ENCODE measurements at regions not wholly inside any gene's neighbourhood (a gene's known extent, or its start where the extent isn't known, plus 50 kb on each side); places are given as distances from the start of the nearest gene placed in this dataset.

- DNase-seq: no peak
These were observed 207.1 kb downstream of the NFATC2 start for GRCh38 chr20:51335329-51335841.

- DNase-seq: no peak
These were observed 207.9 kb downstream of the NFATC2 start for GRCh38 chr20:51334609-51335008.

- no peak for DNase-seq
These were observed 208.5 kb downstream of the NFATC2 start for GRCh38 chr20:51333971-51334370.

- DNase-seq: no peak
These were observed 209.1 kb downstream of the NFATC2 start for GRCh38 chr20:51333446-51333845.

DNA sequence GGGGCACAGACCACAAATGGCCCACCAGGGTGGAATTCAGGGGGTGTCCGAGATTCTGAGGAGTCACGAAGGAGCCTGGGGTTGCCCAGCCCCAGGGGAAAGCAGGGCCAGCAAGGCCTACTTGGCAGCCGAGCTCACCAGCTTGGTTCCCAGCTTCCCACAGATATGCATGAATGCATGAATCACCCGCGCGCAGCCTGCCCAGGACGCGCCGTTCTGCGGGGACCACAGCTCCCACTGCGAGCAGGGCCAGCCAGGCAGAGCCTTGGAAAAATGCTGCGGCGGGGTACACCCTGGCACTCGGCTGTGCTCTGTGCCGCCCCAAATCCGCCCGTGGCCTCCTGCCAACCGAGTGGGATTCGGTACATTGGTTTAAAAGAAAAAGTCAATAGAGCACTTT is 211.0 kb downstream of the NFATC2 start:
- no peak for DNase-seq

- DNase-seq: no peak
These were observed 212.7 kb downstream of the NFATC2 start for GRCh38 chr20:51329845-51330244.

DNA sequence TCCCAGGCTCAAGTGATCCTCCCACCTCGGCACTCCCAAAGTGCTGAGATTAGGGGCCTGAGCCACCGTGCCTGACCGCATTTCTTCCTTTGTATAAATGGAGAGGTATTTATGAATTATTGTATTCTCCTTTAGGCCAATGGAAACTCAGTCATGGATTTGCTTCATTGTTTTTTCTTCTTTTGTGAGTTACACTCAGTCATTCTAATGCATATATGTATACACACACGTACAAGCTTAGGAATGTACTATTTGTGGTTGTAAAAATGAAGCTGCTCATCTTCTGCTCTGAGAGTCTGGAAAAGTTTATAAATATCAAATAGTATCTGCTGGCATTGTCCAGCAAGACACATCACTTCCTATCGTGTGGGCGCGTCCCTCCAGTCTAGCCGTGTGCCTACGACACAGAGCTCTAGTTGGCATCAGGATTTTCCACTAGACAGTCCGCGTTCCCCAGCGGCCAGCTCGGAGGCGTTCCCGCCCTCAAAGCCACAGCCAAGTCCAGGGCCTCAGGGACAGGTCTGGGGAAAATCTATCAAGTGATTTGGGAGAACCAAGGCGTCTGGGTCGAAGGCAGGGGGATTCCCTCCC is 215.2 kb downstream of the NFATC2 start:
- no peak for DNase-seq

DNA sequence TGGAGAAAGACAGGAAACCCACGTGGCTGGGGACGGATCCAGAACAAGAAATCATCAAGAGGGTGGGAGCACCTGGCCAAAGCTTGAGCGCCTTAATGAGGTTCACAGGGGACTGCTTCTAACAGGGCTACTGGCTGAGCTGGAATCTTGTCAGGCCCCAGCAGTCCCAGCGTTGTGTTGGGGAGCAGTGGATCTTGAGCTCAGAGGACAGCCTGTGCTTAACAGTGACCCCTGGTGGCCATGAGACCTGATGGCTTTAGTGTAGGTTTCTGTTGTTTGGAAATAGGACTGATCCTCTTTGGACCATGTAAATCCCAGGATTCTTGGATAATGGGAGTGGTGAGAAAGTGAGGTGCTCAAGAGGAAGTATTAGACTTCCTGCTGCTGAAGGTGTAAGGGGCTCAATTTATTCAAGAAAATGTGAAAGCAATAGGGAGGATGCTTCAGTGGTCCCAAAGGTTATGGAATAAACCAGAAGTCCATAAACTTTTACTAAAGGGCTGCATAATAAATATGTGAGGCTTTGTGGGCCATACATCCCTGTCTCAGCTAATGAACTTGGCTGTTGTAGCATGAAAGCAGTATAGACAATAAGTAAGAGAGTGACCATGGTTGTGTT is 216.2 kb downstream of the NFATC2 start:
- no peak for DNase-seq

DNA sequence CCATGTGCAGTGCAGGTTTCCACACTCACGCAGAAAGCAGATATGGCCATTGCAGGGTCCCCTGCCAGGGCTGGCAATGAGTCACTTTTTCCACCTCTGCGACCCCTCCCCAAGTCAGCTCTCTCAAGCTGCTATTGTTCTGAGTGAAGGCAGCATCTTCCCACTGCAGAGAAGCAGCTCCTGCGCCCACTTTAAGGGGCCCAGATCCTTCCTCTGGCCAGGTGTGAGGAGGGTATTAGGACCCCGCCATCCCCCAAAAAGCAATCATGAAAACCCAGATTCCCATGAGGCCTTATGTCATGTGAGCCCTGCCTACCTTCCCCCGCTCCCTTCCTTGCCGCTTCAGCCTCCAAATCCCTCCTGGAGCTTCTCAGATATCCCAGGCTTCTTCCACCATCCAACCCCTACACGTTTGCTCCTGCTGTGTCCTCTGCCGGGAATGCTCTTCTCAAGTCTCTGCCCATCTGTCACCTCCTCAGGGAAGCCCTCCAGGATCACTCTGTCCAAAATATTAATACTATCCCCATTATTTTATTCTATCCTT is 220.3 kb downstream of the NFATC2 start:
- no peak for DNase-seq

GRCh38 chr20:51321343-51322163 is 221.0 kb downstream of the NFATC2 start:
- DNase-seq: no peak

DNA sequence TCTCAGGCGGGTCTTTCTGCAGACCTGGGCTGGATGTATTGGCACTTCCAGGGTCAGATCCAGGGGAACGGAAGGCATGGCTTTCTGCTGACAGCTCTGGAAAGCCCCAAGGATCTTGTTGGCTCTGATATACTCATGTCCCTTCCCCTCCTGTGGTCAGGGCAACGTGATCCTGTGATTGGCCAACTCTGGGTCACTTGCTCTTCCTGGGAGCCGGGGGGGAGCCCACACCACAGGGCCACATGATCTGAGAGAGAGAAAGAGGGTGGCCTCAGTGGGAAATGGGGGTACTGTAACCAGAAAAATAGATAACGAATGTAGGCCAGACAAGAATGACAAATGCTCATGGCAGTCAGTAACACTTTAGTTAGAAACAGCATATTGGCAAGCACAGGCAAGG is 223.0 kb downstream of the NFATC2 start:
- no peak for DNase-seq

- peak; percentile 22 for DNase-seq
These were observed 224.2 kb downstream of the NFATC2 start for GRCh38 chr20:51318058-51318949.

DNA sequence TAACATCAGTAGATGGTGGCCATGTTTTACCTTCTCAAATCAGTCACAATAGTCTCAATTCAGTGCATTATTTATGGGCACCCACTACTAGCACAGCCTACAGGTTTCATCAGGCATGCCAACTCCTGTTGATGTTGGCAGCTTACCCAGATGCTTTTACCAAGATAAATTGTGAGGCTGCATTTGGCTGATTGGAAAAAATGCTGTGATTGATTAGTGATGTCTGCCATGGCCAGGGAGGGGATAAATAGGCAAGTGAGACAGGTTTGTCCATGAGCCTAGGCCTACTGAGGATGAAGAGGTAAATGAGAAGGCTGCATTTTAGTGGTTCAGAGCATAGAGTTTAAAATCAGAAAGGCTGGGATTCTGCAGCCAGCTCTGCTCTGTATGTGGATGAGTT is 227.1 kb downstream of the NFATC2 start:
- DNase-seq: no peak

GRCh38 chr20:51313358-51313827 is 229.1 kb downstream of the NFATC2 start:
- DNase-seq: no peak

GRCh38 chr20:51312480-51312783 is 230.1 kb downstream of the NFATC2 start:
- no peak for DNase-seq

DNA sequence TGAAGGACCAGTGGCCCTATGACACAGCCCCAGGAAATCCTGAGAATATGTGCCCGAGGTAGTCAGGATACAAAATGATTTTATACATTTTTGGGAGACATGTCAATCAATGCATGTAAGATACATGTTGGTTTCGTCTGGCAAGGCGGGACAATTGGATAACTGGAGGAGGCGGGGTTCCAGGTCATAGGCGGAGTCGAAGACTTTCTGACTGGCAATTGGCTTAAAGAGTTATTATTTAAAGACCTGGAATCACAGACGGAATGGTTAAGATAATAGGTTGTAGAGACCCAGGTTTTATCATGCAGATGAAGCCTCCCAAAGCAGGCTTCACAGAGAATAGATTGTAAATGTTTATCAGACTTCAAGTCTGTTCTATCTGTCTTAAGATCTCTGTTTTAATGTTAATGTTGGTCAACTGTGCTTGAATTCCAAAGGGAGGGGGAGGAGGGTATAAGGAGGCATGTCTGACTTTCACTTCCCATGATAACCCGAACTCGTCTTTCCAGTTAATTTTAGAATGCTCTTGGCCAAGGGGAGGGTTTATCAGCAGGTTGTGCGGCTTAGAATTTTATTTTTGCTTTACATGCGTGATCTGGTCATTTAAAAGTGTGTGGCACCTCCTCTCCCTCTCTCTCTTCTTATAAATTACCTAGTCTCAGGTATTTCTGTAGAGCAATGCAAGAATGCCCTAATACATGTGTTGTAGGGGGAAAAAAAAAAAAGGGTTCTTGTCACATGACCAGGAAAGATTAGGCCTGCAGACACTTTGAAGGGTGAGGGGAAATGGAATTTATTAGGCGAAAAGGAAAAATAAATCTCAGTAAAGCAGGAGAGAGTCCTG is 230.7 kb downstream of the NFATC2 start:
- DNase-seq: no peak

DNA sequence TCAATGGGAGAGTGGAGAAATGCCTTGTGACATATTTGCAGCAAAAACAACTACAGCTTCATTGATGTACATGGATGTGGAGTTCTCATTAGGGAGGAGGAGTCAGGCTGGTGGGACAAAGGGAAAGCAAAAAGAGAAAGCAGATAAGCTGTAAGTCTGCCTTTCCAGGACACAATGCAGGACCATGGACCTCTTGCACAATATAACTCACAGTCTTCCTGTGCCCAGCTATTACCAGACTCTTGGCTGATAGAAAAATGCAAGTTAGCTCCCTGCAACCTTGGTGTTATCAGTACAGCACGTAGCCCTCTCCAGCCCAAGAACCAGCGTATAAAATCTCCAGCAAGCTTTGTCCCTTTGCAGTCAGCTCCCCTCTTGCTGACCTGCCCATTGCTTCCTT is 232.3 kb downstream of the NFATC2 start:
- no peak for DNase-seq

GRCh38 chr20:51309128-51309527 is 233.4 kb downstream of the NFATC2 start:
- no peak for DNase-seq

GRCh38 chr20:51306521-51307358 is 235.8 kb downstream of the NFATC2 start:
- peak; percentile 43 for DNase-seq

GRCh38 chr20:51306081-51306480 is 236.4 kb downstream of the NFATC2 start:
- DNase-seq: no peak

All from central memory CD4-positive, alpha-beta T cell (primary cell).